T-helper 1 cell treated with Interleukin-12 subunit alpha and Interleukin-12 subunit beta and Interleukin-4 antibody, amounts not matched to agents 30 ng/mL and 1 ng/mL, for 36 hours (primary cell): ENCODE measurements at regions not wholly inside any gene's neighbourhood (a gene's known extent, or its start where the extent isn't known, plus 50 kb on each side); places are given as distances from the start of the nearest gene placed in this dataset.

Experiments used
- intact Hi-C: fragments of 100-400 bp; cut with micrococcal nuclease; formaldehyde crosslinking; loops from one replicate; pipeline ENCODE4 v1.15.1; 2024

- intact Hi-C loops, result loop anchor here (10.0 kb wide), 2 partner anchors 240 to 330 kb away; partner anchors contain the start of gene TCL1B
Measured at GRCh38 chr14:95444132-95445129, 72.0 kb downstream of the SYNE3 start.

GRCh38 chr14:95442633-95443021, 73.8 kb downstream of the SYNE3 start:
- intact Hi-C loops, result loop anchor here (1.0 to 10.0 kb wide), 5 partner anchors 74 to 332 kb away; partner anchors contain the start of genes SYNE3 and TCL1B

- intact Hi-C loops, result loop anchor here (1.0 to 10.0 kb wide), 5 partner anchors 74 to 333 kb away; partner anchors contain the start of genes SYNE3 and TCL1B
Measured at GRCh38 chr14:95442016-95442632, 74.3 kb downstream of the SYNE3 start.

DNA sequence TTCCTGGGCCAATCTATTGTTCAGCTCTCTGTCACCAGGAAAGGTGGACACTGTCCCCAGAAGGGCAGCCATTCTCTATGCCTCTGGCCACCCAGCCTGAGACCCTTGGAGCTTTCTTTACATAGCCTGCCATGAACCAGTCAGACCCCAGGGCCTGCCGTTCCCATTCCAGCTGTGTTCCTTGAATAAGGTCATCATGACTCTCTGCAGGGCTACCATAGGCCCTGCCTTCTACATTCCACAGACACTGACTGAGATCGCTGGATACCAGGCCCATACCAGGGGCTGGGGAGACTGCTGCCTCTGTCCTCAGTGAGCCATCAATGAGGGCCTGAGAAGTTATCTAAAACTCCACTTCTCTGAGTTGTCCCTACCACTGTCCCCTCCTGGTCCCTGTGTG, 75.5 kb downstream of the SYNE3 start:
- intact Hi-C loops, result loop anchor here (10.0 kb wide), 2 partner anchors 244 to 334 kb away; partner anchors contain the start of gene TCL1B

DNA sequence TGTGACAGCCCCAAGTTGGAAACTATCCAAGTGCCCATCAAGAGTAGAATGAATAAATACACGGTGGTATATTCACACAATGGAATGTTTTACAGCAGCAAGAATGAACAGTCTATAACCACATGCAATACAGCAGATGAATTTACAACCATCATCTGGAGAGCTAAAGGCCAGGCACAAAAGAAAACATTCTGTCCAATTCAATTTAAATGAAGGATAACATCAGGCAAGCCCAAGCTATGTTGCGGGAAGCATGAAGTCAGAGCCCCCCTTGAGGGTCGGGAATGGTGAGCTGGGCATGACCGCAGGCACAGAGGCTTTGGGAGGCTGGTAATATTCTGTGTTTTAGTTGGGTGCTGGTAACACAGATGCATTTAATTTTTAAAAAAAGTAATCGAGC, 76.0 kb downstream of the SYNE3 start:
- intact Hi-C loops, result loop anchor here (10.0 kb wide), 2 partner anchors 244 to 334 kb away; partner anchors contain the start of gene TCL1B

DNA sequence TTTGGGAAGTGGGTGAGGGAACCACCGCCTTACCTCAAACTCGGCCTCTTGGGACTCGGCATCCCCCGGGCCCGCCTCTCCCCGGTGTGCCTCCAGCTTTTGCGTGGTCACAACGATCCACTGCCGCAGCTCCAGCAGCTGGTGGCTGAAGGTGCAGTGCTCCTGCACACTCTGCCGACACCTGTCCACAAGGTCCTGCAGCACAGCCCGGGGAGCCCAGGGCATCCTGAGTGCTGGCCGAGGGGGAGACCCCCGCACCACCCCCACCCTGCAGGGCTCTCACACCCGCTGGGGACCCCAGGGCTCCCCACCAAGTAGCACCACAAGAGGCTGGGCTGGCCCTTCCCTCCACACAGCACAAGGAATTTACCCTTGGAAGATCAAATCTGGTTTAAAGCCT, 76.6 kb downstream of the SYNE3 start:
- intact Hi-C loops, result loop anchor here (10.0 kb wide), 2 partner anchors 245 to 335 kb away; partner anchors contain the start of gene TCL1B

- intact Hi-C loops, result no loop called here
Measured at GRCh38 chr14:95437715-95438114, 78.7 kb downstream of the SYNE3 start.

DNA sequence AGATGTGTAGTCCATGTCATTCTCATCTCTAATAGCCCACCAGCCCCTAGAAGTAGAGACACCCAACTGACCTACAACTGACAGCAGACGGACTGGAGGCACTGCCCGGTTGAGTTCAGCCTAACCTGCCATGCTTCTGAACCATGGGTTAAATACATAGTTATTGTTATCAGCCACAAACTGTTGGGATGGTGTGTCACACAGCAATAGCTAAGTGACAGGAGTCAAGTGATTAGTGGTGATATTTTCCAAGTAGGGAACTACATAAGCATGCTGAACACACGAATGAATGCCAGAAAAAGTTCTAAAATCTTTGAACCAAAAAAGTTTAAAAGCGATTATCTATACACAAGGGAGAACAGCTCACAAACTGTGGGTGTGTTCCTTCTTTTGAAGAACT, 80.1 kb downstream of the SYNE3 start:
- intact Hi-C loops, result no loop called here

- intact Hi-C loops, result no loop called here
Measured at GRCh38 chr14:95434121-95434520, 82.3 kb downstream of the SYNE3 start.

GRCh38 chr14:95433094-95433478, 83.4 kb downstream of the SYNE3 start:
- intact Hi-C loops, result no loop called here

- intact Hi-C loops, result no loop called here
Measured at GRCh38 chr14:95432144-95433093, 84.0 kb downstream of the SYNE3 start.

DNA sequence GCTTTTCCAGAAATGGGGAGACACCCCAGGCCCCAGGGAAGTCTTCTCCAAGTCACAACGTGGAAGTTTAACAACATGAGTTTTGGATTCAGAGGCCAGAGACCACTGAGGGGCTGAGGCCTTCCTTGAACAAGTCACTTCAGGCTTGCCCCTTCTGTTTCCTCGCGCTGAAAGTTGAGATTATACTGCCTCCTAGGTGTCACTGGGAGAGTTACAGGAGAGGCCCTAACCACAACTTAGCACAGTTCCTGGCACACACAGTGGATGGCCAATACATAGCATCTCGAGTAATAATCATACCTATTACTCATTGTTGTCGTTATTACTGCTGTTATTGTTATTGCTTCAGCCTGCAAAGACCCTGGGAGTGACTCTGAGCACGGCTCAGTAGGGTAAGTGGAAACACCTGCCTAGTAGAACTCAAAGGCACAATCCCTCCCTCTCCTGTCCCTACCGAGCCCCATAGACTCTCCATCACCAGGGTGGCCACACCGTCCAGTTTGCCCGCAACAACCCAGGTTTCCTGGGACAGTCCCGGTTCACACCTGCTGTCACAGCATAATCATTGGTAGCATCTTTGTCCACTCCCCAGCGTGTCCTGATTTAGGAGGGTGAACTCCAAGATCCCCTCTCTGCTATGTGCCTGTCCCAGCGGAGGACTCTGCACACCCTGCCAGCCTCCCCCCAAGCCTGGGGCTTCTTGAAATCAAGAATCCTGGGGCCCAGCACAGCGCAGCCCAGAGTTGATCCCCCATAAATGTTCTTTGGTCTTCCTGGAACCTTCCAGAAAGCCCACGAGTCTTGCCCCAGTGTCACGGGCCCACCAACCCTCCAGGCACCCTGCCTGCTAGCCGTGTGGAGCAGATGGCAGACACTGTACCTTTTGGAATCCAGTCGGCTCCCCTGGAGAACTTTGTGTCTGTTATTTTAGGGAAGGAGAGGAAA, 85.0 kb downstream of the SYNE3 start:
- intact Hi-C loops, result no loop called here

DNA sequence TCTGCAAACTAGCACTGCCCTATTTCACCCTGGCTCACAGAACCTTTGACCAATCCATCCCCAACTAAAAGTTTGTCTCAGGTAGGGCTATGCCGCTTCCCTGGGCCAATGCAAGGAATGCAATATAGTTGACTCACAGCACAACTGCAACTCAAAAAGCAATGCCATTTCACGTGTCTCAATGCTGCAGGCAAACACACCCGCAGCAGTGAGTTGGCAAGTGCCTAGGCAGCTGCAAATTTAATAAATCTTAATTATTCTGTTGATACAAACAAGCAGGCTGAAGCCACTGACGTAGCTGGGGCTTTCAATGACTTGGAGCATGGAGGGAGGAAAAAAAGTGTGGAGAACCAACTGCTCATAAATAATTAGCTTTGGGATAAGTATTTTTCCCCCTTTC, 87.9 kb downstream of the SYNE3 start:
- intact Hi-C loops, result loop anchor here (10.0 kb wide), 1 partner anchor 566 kb away; no protein-coding TSS in a partner anchor

GRCh38 chr14:95426116-95426475, 90.4 kb downstream of the SYNE3 start:
- intact Hi-C loops, result loop anchor here (10.0 kb wide), 1 partner anchor 569 kb away; no protein-coding TSS in a partner anchor

GRCh38 chr14:95425369-95426115, 90.9 kb downstream of the SYNE3 start:
- intact Hi-C loops, result loop anchor here (10.0 kb wide), 1 partner anchor 569 kb away; no protein-coding TSS in a partner anchor

DNA sequence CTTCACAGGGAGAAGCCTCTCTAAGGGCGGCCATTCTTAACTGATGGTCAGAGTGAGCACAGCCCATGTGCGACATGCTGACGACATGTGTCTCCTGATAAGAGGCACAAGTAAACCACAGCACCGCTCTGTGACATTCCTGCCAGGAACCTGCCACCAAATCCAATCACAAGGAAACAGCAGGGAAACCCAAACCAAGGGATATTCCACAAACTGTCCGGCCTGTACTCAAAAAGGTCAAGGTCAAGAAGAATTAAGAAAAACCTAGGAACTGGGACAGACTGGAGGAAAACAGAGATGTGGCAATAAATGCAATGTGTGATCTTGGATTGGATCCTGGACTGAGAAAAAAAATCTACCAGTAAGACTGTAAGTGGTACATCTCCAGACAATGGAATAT, 91.9 kb downstream of the SYNE3 start:
- intact Hi-C loops, result loop anchor here (10.0 kb wide), 1 partner anchor 570 kb away; no protein-coding TSS in a partner anchor

DNA sequence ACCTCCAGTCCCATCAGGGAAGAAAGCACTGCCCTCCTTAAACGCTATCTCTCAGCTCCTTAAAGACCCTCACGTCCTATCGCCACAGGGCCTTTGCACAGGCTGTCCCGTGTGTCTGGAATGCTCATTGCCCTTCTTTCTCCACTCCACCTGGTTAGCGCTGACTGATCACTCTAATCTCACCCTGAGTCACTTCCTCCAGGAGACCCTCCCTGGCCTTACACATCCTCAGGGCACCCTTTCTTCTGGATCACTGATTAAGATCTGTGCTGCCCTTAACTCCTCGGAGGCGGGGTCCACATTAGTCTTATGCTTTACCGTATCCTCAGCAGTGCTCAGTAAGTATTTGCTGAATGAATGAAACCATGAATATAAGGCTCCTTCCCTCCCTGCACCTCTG, 94.7 kb downstream of the SYNE3 start:
- intact Hi-C loops, result loop anchor here (10.0 kb wide), 1 partner anchor 573 kb away; no protein-coding TSS in a partner anchor

DNA sequence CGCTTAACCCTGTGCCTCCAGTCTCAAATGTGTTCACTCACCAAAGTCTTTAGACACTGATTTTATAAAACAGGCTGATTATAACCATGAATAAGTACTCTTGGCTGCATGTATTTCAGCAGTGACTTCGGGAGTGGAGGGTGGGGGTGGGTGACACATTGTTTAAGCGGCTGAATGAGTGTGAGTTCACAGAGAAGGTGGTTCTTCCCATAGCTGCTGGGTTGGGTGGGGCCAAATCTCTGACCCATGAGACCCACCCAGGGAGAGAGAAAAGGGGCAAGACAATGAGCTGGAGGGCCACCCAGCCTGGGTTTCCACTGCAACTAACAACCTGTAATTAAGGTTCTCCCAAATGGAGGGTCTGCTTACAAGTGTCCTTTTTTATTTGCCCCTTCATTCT, 96.4 kb downstream of the SYNE3 start:
- intact Hi-C loops, result loop anchor here (10.0 kb wide), 1 partner anchor 575 kb away; no protein-coding TSS in a partner anchor

- intact Hi-C loops, result no loop called here
Measured at GRCh38 chr14:95419569-95419968, 96.9 kb downstream of the SYNE3 start.
